SK-N-SH treated with all-trans-retinoic acid at 6 μM for 48 hours (cell line): ENCODE measurements at regions not wholly inside any gene's neighbourhood (a gene's known extent, or its start where the extent isn't known, plus 50 kb on each side); places are given as distances from the start of the nearest gene placed in this dataset.

ENCODE experiments used
- ATAC-seq: fragments of 200-7000 bp; cut with Tn5 transposase; 3 replicates; pipeline ENCODE4 v1.9.1; 2020; ENCODE audit warnings: mild to moderate bottlenecking, moderate library complexity
- ARNTL ChIP-seq: fragments of 450-650 bp; formaldehyde crosslinking; IDR thresholded peaks from 2 replicates; pipeline ENCODE4 v1.5.0; 2020; ENCODE audit warnings: low read depth, mild to moderate bottlenecking, moderate library complexity, borderline replicate concordance
- BACH2 ChIP-seq: fragments of 250-450 bp; sonication (Bioruptor Pico); IDR thresholded peaks from 2 replicates; pipeline ENCODE4 v1.9.0; 2021; ENCODE audit warnings: mild to moderate bottlenecking, borderline replicate concordance
- CREB5 ChIP-seq: fragments of 250-450 bp; sonication (Bioruptor Pico); IDR thresholded peaks from 2 replicates; pipeline ENCODE4 v1.5.1; 2020; ENCODE audit warnings: low read depth, mild to moderate bottlenecking, moderate library complexity
- CSDC2 ChIP-seq: fragments of 250-450 bp; sonication (Bioruptor Pico); IDR thresholded peaks from 2 replicates; pipeline ENCODE4 v1.5.0; 2020; ENCODE audit warnings: mild to moderate bottlenecking, moderate library complexity
- ISL1 ChIP-seq: fragments of 250-450 bp; sonication (Bioruptor Pico); IDR thresholded peaks from 2 replicates; pipeline ENCODE4 v2.1.2; 2022; ENCODE audit warnings: mild to moderate bottlenecking, moderate library complexity
- PATZ1 ChIP-seq: fragments of 250-450 bp; sonication (Bioruptor Pico); IDR thresholded peaks from 2 replicates; pipeline ENCODE4 v1.8.0; 2020; ENCODE audit warnings: mild to moderate bottlenecking, moderate library complexity, borderline replicate concordance
- POU6F1 ChIP-seq: fragments of 250-450 bp; sonication (Bioruptor Pico); IDR thresholded peaks from 2 replicates; pipeline ENCODE4 v1.8.0; 2021; ENCODE audit warnings: low read depth, mild to moderate bottlenecking, moderate library complexity, borderline replicate concordance
- PPARA ChIP-seq: fragments of 250-450 bp; sonication (Bioruptor Pico); IDR thresholded peaks from 2 replicates; pipeline ENCODE4 v1.5.0; 2020; ENCODE audit warnings: mild to moderate bottlenecking, borderline replicate concordance
- SNAI2 ChIP-seq: fragments of 250-450 bp; sonication (Bioruptor Pico); IDR thresholded peaks from 2 replicates; pipeline ENCODE4 v1.5.0; 2020; ENCODE audit warnings: mild to moderate bottlenecking, moderate library complexity
- TSHZ2 ChIP-seq: fragments of 250-450 bp; sonication (Bioruptor Pico); IDR thresholded peaks from 2 replicates; pipeline ENCODE4 v1.5.0; 2020; ENCODE audit warnings: mild to moderate bottlenecking, moderate library complexity
- ZC3H10 ChIP-seq: fragments of 250-450 bp; sonication (Bioruptor Pico); IDR thresholded peaks from 2 replicates; pipeline ENCODE4 v1.5.1; 2021; ENCODE audit warnings: mild to moderate bottlenecking, moderate library complexity
- ZFP3 ChIP-seq: fragments of 250-450 bp; sonication (Bioruptor Pico); IDR thresholded peaks from 2 replicates; pipeline ENCODE4 v1.5.0; 2020; ENCODE audit warnings: mild to moderate bottlenecking, moderate library complexity
- ZFP30 ChIP-seq: fragments of 450-650 bp; formaldehyde crosslinking; IDR thresholded peaks from 2 replicates; pipeline ENCODE4 v1.5.0; 2022; ENCODE audit warnings: mild to moderate bottlenecking, moderate library complexity
- ZNF565 ChIP-seq: fragments of 450-650 bp; formaldehyde crosslinking; conservative IDR thresholded peaks from 2 replicates; pipeline ENCODE4 v1.5.0; 2020; ENCODE audit warnings: low read depth, mild to moderate bottlenecking, moderate library complexity
- ZNF8 ChIP-seq: fragments of 450-650 bp; formaldehyde crosslinking; IDR thresholded peaks from 2 replicates; pipeline ENCODE4 v1.5.0; 2020; ENCODE audit warnings: mild to moderate bottlenecking, moderate library complexity

- peak; percentile 13; the same call in 1 of the 2 replicates for TF ChIP-seq ISL1 (CRISPR knock-in tag)
- no peak for TF ChIP-seq ZFP3
- TF ChIP-seq CREB5 (CRISPR knock-in tag): no peak
- ATAC-seq: no peak
Observed at GRCh38 chr10:118116715-118117449, 70.1 kb upstream of the RAB11FIP2 start.

GRCh38 chr10:118116362-118116714, 69.6 kb upstream of the RAB11FIP2 start:
- TF ChIP-seq ZFP30 (no peak), PATZ1 (CRISPR knock-in tag) (no peak), CREB5 (CRISPR knock-in tag) (no peak), POU6F1 (no peak), ZFP3 (no peak)
- TF ChIP-seq, all 23 proteins: peak for 0
- ATAC-seq: no peak

GRCh38 chr10:118115701-118116100, 69.0 kb upstream of the RAB11FIP2 start:
- TF ChIP-seq PATZ1 (CRISPR knock-in tag) (no peak), CSDC2 (CRISPR knock-in tag) (no peak), POU6F1 (no peak), PPARA (CRISPR knock-in tag) (no peak), ARNTL (CRISPR knock-in tag) (no peak), SNAI2 (CRISPR knock-in tag) (no peak)
- no peak for ATAC-seq

- ATAC-seq: no peak
- TF ChIP-seq SNAI2 (CRISPR knock-in tag): no peak
- TF ChIP-seq POU6F1: no peak
- no peak for TF ChIP-seq ZNF8 (CRISPR knock-in tag)
- TF ChIP-seq BACH2: no peak
- no peak for TF ChIP-seq ZFP30
- no peak for TF ChIP-seq ZNF565 (CRISPR knock-in tag)
- no peak for TF ChIP-seq ARNTL (CRISPR knock-in tag)
- no peak for TF ChIP-seq ZC3H10
- TF ChIP-seq TSHZ2 (CRISPR knock-in tag): no peak
- TF ChIP-seq PPARA (CRISPR knock-in tag): no peak
Observed at GRCh38 chr10:118114992-118115391, 68.3 kb upstream of the RAB11FIP2 start.
